Neural crest cell (in vitro differentiated cells): ENCODE measurements at regions not wholly inside any gene's neighbourhood (a gene's known extent, or its start where the extent isn't known, plus 50 kb on each side); places are given as distances from the start of the nearest gene placed in this dataset.

Experiments used
- DNase-seq: peaks from one replicate; pipeline ENCODE4 v3.0.0; 2021; ENCODE audit warnings: low read depth, mixed read lengths, low spot score
- H3K27ac Mint-ChIP-seq: one replicate; pipeline ENCODE4 v1.8.0; 2021; ENCODE audit warnings: mild to moderate bottlenecking, mixed read lengths; ENCODE audit not compliant: unreplicated experiment
- H3K27me3 Mint-ChIP-seq: 2 replicates; pipeline ENCODE4 v1.8.0; 2021; ENCODE audit warnings: low read depth, mild to moderate bottlenecking, mixed read lengths
- H3K36me3 Mint-ChIP-seq: 2 replicates; pipeline ENCODE4 v1.8.0; 2021; ENCODE audit warnings: low read depth, mild to moderate bottlenecking, mixed read lengths
- H3K4me1 Mint-ChIP-seq: 2 replicates; pipeline ENCODE4 v1.8.0; 2021; ENCODE audit warnings: mixed read lengths
- H3K4me3 Mint-ChIP-seq: one replicate; pipeline ENCODE4 v1.8.0; 2021; ENCODE audit warnings: mild to moderate bottlenecking, mixed read lengths
- H3K9me3 Mint-ChIP-seq: 2 replicates; pipeline ENCODE4 v1.8.0; 2021; ENCODE audit warnings: mixed read lengths
- TF ChIP-seq, protein P1 (sequence below): fragments of 200-600 bp; sonication (generic); conservative IDR thresholded peaks from 2 replicates; pipeline ENCODE4 v1.5.0; 2021; ENCODE audit warnings: antibody characterized with exemption, mild to moderate bottlenecking

DNA sequence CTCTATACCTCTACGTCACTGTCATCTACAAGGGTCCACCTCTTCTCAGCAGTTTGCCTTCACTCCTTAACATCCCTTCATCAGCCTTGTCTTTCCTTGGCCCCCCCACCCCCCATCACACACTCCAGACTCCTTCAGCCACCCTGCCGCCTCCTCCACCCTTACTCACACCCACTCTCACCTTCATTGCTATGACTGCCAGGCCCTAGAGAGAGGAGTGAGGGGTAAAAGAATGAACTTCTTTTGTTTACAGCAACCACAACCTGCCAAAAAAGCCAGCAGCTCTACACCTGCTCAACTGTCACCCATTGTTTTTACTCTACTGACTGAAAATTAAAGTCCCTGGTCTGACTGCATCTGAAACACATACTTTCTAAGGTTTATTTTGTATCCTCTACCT, 112.8 kb downstream of the DUSP6 start:
- TF ChIP-seq, protein P1, sequence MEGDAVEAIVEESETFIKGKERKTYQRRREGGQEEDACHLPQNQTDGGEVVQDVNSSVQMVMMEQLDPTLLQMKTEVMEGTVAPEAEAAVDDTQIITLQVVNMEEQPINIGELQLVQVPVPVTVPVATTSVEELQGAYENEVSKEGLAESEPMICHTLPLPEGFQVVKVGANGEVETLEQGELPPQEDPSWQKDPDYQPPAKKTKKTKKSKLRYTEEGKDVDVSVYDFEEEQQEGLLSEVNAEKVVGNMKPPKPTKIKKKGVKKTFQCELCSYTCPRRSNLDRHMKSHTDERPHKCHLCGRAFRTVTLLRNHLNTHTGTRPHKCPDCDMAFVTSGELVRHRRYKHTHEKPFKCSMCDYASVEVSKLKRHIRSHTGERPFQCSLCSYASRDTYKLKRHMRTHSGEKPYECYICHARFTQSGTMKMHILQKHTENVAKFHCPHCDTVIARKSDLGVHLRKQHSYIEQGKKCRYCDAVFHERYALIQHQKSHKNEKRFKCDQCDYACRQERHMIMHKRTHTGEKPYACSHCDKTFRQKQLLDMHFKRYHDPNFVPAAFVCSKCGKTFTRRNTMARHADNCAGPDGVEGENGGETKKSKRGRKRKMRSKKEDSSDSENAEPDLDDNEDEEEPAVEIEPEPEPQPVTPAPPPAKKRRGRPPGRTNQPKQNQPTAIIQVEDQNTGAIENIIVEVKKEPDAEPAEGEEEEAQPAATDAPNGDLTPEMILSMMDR: no peak
- no peak overlapping the region for H3K4me3 Mint-ChIP-seq
- peaks cover 20% of the 10 kb centered on the region for H3K9me3 Mint-ChIP-seq
- no peaks in the 10 kb centered on the region for H3K27me3 Mint-ChIP-seq
- peaks cover 19% of the 10 kb centered on the region for H3K4me1 Mint-ChIP-seq
- DNase-seq: no peak
- no peak overlapping the region for H3K27ac Mint-ChIP-seq
- peaks cover 10% of the 10 kb centered on the region for H3K36me3 Mint-ChIP-seq

DNA sequence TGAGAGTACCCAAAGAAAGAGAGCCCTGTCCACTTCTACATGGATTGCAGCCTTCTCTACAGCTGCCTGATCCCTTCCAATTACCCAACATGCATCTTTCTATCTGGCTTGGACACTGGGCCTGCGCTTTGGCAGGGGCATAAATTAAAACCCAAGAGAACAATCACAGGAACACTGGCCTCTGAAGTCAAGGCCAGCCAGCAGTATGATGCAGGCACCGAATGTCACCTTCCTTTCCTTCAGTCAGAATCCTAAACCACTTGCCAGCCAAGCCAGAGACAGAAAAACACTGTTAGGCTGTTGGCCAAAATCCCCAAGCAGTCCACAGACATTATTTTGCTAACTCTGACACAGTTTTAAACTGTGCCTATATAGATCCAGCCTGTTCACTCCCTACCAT, 113.7 kb downstream of the DUSP6 start:
- Mint-ChIP-seq H3K27ac (no peak overlapping the region), H3K9me3 (peaks cover 18% of the 10 kb centered on the region), H3K4me3 (no peak overlapping the region), H3K27me3 (no peaks in the 10 kb centered on the region), H3K36me3 (peaks cover 5% of the 10 kb centered on the region), H3K4me1 (peaks cover 13% of the 10 kb centered on the region)
- TF ChIP-seq, protein P1: no peak
- DNase-seq: no peak

DNA sequence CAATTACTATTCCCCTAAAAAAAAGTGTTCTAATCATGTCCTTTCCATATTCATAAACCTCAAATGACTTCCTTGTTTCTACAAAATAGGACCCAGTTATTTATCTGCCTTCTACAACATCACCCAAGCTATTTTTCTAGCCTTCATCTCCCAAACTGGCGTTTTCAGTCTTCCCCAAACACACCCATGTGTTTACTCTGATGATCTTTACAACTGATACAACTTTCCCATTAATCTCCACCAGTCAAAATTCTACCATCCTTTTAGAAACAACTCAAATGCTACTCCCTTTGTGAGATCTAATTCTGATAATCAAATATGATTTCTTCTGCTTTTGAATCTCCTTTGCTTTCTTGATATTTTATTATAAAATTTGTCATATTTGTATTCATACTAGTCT, 114.5 kb downstream of the DUSP6 start:
- no peak overlapping the region for H3K4me3 Mint-ChIP-seq
- no peaks in the 10 kb centered on the region for H3K27me3 Mint-ChIP-seq
- peaks cover 12% of the 10 kb centered on the region for H3K4me1 Mint-ChIP-seq

DNA sequence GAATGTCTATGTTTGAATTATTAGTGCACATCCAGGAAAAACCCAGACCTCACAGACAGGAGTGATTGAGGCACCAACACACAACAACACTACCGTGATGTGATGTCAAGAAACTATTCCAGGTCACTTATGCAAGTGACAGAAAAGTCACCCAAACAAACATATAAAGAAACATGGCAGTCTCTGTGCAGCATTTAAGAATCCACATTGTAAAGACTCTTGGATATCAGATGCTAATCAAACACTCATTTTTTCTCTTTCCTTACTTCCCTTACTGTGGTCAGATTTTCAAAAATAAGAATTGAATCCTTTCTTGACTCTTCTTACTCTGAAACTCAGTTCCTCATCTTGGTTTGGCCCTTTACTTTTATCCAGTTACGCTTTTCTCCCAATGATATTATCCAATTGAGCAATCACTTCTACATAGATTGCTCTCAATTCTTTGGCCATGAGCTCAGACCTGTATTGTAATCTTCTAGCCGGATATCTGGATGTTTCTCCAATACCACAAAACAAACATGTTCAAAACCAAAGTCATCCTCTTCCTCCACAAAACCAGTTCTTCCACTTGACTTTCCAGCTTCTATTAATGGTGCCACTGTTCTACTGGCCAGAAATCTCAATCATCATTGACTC, 115.4 kb downstream of the DUSP6 start:
- TF ChIP-seq, protein P1: no peak
- peaks cover 2% of the 10 kb centered on the region for H3K36me3 Mint-ChIP-seq
- no peak for DNase-seq
- H3K27me3 Mint-ChIP-seq: no peaks in the 10 kb centered on the region
- H3K4me3 Mint-ChIP-seq: no peak overlapping the region
- peaks cover 12% of the 10 kb centered on the region for H3K4me1 Mint-ChIP-seq
- no peak overlapping the region for H3K27ac Mint-ChIP-seq
- peaks cover 15% of the 10 kb centered on the region for H3K9me3 Mint-ChIP-seq

More for the DNA sequence above, 114.5 kb downstream of the DUSP6 start:
- TF ChIP-seq, protein P1: no peak
- no peak overlapping the region for H3K27ac Mint-ChIP-seq
- H3K36me3 Mint-ChIP-seq: peaks cover 2% of the 10 kb centered on the region
- DNase-seq: no peak
- H3K9me3 Mint-ChIP-seq: peaks cover 18% of the 10 kb centered on the region

DNA sequence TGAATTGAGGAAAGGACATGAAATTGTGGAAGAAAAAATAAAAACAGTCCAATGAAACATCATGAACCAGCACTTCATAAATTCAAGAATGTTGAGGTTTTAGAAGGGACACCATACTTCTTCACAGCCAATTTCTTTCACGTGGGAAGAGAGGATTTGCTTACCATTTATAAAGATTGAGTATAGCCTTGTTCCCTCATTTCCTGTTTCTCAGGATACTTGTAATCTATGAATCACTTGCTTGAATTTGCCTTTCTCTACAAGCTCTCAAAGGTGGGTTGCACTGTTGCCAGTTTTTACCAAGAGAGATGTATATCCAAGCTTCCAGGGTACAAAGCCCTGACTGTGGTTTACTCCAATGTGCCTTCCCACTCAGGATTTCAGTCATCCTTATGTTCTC, 116.1 kb downstream of the DUSP6 start:
- TF ChIP-seq, protein P1: no peak
- Mint-ChIP-seq H3K27ac (no peak overlapping the region), H3K4me3 (no peak overlapping the region), H3K9me3 (peaks cover 15% of the 10 kb centered on the region), H3K4me1 (peaks cover 18% of the 10 kb centered on the region), H3K27me3 (no peaks in the 10 kb centered on the region), H3K36me3 (peaks cover 2% of the 10 kb centered on the region)
- DNase-seq: no peak
